ENCODE measurements at regions not wholly inside any gene's neighbourhood (a gene's known extent, or its start where the extent isn't known, plus 50 kb on each side); places are given as distances from the start of the nearest gene placed in this dataset.

GRCh38 chr16:54506214-54506580 lies 219.6 kb upstream of the IRX3 start:
- Histone ChIP-seq H3K4me3 (no peak overlapping the region), H3K27ac (no peak overlapping the region)

DNA sequence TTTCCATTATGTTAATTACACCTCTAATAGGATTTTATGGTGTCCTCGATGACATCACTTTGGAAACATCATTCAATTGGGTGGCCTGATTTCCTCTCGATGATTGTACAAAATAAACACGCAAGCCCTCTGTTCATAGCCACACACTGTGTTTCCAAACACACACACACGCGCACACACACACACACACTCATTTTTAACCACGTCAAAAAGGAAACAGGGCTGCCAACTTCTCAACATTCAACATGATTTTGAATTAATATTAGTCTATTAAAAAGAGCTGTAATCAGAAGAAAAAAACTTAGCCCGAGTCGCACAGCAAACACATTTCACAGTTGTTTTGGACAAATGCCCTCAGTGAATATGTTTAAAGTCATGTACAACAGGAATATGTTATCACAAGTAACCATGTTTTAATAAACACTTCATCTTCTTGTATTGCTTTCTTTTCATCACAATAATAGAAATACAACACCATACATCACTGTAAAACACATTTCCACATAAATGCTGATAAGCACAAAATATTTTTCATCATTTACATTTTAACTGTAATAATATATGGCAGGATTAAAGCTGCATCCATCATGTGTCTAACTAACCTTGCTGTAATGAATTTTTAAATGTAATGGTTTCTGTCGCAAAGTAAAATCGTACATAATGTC lies 219.1 kb upstream of the IRX3 start:
- no peak overlapping the region for H3K27ac ChIP-seq
- H3K4me3 ChIP-seq: no peak overlapping the region

DNA sequence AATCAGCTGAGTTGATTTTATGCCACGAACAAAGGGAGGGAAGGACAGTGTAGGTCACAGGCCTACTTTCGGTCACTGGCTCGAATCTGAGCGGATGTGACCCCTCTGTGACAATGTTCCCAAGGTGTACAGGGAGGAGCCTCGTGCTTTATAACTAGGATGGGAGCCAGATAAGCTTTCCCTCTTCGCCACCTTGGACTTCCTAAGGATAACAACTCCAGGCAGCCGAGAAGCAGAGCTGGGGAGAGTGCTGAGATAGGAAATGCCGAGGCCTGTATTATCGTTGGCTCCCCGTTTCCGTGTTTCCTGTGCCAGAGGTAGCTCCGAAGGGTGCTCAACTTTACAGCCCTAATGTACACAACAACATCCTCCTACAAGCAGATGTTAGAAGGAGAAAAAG lies 217.8 kb upstream of the IRX3 start:
- Histone ChIP-seq H3K27ac (no peak overlapping the region), H3K4me3 (no peak overlapping the region)

DNA sequence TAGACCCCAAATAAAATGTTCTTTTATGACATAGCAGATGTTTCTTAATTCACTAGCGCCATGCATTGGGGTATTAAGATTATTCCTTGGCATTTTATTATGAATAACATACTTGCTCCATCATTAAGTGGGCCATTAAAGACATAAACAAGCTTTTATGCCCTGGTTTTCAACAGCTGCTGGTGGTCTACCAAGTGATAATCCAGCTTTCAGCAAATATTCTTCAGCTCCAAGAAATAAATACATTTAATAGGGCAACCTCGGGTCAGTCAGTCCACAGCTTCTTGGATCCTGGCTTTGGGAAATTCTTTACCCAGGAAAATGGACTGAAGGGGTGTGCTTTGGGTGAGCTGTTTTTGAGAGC lies 217.3 kb upstream of the IRX3 start:
- no peak overlapping the region for H3K27ac ChIP-seq

GRCh38 chr16:54503011-54503855 lies 216.6 kb upstream of the IRX3 start:
- H3K27ac ChIP-seq: peak overlapping the region in 1 of 21 experiments; percentile 11
- H3K4me3 ChIP-seq: no peak overlapping the region

More for the DNA sequence above, 217.3 kb upstream of the IRX3 start:
- no peak overlapping the region for H3K4me3 ChIP-seq

GRCh38 chr16:54501797-54502196 lies 215.2 kb upstream of the IRX3 start:
- H3K4me3 ChIP-seq: no peak overlapping the region
- H3K27ac ChIP-seq: no peak overlapping the region

- Histone ChIP-seq H3K4me3 (no peak overlapping the region), H3K27ac (no peak overlapping the region)
Observed at GRCh38 chr16:54493594-54493993, 207.0 kb upstream of the IRX3 start.

DNA sequence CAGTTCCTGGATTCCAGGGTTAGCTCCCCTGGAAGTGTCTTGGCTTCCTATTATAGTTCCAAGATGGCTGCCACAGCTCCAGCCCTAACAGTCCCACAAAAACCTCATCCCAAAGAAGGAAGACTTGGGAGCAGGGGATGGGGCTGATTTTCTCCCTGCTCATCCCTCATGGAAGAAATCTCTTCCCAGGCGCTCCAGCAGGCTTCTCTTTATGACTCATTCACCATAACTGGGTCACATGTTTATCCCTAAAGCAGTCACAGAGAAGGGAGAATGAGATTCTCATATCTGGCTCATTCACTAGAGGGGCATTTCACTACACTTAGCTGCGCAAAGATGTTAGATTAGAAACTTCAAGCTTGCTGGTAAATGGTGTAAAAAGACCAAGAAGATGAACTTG lies 206.5 kb upstream of the IRX3 start:
- Histone ChIP-seq H3K4me3 (no peak overlapping the region), H3K27ac (peak overlapping the region in 2 of 21 experiments; percentile 31 to 33)

GRCh38 chr16:54490112-54490488 lies 203.5 kb upstream of the IRX3 start:
- Histone ChIP-seq H3K27ac (no peak overlapping the region), H3K4me3 (no peak overlapping the region)

DNA sequence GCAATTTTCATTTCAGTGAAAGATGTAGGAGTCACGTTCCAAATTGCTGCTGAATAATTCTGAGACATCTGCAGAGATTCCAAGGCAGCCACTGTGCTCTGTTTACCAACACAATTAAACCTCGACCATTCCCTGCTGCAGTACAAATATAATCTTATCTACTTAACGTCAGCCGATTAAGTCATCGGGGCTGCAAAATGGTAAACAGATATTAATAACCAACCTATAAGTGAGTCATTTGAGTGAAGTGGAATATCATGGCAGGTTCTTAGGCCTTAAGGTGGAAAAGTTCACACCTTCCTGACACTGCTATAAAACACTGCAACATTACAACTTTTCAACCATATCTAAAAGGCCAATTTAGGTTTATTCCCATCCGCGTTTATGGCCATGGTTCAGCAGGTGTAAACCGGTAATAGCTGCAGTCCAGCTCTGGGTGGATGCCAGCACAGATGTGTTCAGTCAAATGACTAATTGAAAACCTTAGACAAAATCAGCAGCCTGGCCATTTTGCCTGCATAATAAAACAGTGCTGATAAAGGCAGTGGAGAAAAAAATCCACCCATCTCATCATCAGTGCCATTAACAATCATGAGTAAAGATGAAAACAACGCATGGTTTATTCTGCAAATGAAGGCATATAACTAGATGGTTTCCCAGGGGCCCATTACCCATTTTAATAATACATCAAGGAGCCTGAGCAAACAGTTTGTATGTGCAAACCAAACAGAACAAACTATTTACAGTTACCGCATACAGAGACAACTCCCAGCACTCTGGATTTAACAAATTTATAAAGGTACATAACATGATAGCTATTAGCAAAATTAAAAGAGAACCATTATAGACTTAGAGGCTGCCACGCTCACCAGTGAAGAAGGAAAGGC lies 202.9 kb upstream of the IRX3 start:
- H3K27ac ChIP-seq: no peak overlapping the region

DNA sequence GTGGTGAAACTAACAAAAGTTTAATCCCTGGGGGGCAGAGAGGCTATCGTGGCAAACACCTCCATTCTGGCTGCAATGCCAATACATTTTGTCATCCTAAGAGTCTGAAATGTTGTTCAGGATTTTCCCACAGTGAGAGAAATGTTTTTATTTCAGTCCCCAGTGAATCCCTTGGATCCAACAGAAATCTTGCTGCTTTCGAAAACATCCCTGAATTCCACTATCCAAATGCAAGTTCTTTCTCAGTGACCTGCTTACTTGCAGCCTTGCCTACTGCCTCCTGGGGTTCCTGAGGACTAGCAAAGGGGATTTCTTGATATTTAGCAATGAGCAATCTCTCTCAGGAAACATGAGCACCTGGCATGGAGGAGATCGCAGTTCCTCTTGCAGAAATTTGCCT lies 202.1 kb upstream of the IRX3 start:
- Histone ChIP-seq H3K4me3 (no peak overlapping the region), H3K27ac (no peak overlapping the region)

More for the DNA sequence above, 202.9 kb upstream of the IRX3 start:
- H3K4me3 ChIP-seq: no peak overlapping the region

DNA sequence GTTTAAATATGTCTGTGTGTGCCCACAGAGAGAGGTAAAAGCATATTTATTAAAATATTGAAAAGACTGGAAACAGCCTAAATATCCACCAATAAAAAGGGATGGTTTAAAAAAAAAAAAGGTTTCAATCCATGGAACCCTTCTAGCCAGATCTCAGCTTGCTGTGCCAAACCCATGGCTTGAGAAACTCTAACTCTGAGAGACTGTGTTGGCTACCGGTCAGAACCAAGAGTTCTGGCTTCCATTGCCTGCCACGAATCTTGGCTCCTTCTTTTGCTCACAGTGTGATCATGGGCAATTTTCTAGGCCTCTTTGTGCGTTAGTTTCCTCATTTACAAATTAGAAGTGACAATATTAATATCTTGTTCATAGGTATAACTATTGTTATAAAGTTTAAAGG lies 201.3 kb upstream of the IRX3 start:
- no peak overlapping the region for H3K27ac ChIP-seq
- H3K4me3 ChIP-seq: no peak overlapping the region

DNA sequence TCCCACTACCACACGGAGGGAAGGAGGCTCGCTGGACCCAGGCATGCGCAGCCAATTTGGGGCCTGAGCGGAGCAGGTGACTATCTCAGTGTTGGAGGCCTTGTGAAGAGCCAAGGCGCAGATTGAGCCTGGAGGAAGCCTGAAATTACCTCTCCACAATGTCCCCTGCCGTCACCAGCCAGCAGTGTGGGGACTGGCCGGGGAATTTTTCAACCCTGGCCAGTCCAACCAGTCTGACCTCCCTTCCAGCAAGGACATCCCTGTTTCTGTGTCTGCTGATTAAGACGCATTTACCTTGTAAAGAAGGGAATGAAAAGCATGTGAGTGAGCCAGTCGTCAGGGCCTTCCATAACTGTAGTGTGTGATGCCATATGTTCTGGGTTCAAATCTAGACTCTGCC lies 198.1 kb upstream of the IRX3 start:
- H3K4me3 ChIP-seq: no peak overlapping the region
- H3K27ac ChIP-seq: no peak overlapping the region

DNA sequence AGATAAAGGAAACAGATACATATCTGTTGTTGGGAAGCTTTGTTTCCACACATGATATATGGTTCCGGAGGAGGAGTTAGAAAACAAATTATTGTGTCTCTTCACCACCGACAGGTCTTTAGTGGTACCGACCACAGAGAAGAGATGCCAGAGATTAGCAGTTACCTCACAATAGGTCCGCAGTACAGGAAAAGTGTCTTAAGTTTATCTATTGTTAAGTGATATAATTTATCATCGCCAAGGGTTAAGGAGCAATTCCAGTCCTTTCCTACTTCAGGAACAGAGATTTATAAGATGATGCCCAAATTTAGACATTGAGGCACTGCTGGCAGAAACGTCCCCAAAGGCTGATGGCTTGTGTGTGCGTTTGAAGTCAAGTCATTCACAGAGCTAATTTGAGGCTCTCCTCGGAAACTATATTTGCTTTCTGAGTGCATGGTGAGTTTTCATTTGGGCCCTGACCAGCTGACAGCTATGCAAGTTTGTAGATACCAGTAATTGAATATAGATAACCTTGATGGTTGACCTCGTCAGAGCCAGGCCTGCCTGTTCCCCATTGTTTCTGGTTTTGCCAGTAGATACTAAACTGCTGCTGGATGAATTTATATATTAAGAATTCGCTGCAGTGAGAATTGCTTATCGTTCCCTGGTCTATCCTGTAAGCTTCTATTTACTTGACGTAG lies 196.4 kb upstream of the IRX3 start:
- Histone ChIP-seq H3K4me3 (no peak overlapping the region), H3K27ac (no peak overlapping the region)

GRCh38 chr16:54480429-54480828 lies 193.8 kb upstream of the IRX3 start:
- Histone ChIP-seq H3K4me3 (no peak overlapping the region), H3K27ac (no peak overlapping the region)

GRCh38 chr16:54479546-54479945 lies 193.0 kb upstream of the IRX3 start:
- H3K4me3 ChIP-seq: no peak overlapping the region
- no peak overlapping the region for H3K27ac ChIP-seq

GRCh38 chr16:54477714-54478113 lies 191.1 kb upstream of the IRX3 start:
- Histone ChIP-seq H3K27ac (no peak overlapping the region), H3K4me3 (no peak overlapping the region)

- H3K27ac ChIP-seq: no peak overlapping the region
Observed at GRCh38 chr16:54475019-54475601, 188.5 kb upstream of the IRX3 start.

DNA sequence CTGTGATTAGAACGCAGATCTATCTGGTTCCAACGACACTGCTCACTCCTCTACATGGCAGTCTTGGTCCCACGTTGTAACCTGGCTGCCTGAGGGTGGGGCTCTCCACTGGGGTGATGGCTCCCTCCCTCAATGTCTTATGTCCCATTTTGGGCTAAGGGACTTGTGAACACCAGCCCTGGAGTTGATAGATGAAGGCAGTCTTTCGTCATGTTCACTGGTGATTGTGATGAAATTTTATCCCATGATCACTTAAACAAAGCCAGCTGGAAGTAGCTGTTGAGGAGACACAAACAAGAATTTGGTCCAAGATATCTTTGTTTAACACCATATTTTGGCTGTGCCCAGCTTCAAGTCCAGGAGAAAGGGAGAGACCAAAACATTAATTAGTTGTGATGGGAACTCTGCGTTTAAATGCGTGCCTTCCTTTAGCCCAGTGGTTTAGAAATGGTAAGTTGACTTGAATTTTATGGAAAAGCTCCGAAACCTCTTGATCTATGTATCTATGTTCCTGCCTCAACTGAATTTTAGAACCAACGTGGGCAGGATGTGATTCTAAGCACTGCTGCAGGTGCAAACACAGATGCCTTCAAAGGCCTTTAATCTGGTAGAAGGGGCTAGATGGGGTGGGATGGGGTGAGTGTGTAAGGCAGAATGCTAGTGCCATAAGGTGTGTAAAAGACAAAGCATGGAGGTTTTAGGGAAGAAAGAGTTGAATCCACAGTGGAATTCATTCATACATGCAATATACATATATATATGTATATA lies 186.8 kb upstream of the IRX3 start:
- no peak overlapping the region for H3K4me3 ChIP-seq
- no peak overlapping the region for H3K27ac ChIP-seq

More at GRCh38 chr16:54475019-54475601, 188.5 kb upstream of the IRX3 start:
- no peak overlapping the region for H3K4me3 ChIP-seq

All from skin epidermis (tissue), 12 donors.